HG03565 (cell line): ENCODE measurements at regions not wholly inside any gene's neighbourhood (a gene's known extent, or its start where the extent isn't known, plus 50 kb on each side); places are given as distances from the start of the nearest gene placed in this dataset.
"Not testable (repeated sequence)": the region's sequence is repeated elsewhere in the genome, so short reads cannot be mapped to it uniquely, and the experiment has no call there.

ENCODE experiments used
- ATAC-seq: cut with Tn5 transposase; IDR thresholded peaks from one replicate; pipeline ENCODE4 v1.9.1; 2021; ENCODE audit warnings: mild to moderate bottlenecking, moderate library complexity; ENCODE audit not compliant: unreplicated experiment

DNA sequence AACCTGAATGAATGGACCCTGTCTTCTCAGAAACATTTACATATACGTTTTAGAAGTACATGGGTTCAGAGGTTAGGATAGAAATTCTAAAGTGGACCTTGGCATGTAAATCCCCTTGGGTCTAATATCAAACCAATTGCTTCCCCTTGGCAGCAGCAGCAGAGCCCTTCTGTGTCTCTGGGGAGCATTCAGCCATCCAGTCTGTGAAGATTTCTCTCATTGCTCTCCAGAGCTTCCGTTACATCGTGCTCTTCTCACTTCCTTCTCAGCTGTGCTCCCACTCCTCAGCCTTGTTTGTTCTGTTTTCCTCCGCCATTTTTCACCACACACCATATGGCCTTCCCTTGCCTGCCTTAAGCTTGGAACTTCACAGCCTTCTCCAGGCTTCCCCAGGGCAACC lies 61.5 kb upstream of the ATP1B1 start:
- ATAC-seq, result no peak

DNA sequence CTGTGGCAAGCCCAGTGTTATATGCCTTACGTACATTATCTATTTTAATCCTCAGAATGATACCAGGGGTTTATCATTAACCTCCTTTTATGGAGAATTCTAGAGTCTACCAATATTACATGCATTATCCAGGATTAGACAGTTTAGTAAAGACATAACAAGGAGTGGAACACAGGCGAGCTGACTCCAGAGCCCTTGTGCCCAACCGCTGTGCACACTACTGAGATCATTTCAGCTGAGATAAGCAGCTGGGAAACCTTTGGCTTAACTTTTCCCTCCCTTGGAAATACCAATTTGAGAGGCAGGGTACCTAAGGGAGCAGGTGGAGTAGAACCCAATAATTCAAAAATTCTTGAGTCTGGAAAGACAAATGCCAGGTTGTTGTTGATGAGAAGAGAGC lies 59.8 kb upstream of the ATP1B1 start:
- ATAC-seq, result no peak

DNA sequence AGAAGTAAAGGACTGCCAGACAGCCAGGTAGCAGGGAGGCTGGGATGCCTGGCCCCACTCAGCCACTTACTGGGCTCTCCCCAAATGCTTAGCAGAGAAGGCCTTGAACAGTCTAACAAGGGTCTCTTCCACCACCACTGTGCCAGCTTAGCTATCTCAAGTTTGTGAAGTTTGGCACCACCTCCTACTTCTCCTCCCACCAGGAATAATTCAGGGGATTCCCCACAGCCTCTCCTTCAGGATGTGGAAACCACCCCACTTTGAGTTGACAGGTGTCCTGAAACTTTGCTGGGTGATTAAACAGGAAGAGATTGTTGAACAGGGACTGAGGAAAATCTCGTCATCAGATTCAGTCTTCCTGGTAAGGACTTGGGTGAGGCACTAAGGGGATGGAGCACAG lies 59.4 kb upstream of the ATP1B1 start:
- ATAC-seq, result no peak

DNA sequence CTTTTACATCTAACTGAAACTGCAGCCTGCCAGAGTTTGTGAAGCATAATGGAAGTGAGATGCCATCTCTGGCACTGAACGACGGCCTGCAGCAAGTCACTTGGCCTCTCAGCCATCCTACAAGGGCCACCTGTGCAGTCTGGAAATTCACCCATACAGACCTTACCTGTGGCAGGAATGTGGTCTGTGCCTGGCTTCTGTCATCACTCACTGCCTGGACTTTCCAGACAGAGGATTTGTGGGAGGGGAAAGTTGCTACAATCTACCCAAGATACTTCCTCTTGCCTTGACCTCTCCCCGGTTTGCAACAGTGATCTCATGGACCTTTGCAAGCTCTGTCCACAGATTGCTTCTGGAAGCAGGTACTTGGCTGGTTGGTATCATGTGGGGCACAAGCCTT lies 58.4 kb upstream of the ATP1B1 start:
- no peak for ATAC-seq

DNA sequence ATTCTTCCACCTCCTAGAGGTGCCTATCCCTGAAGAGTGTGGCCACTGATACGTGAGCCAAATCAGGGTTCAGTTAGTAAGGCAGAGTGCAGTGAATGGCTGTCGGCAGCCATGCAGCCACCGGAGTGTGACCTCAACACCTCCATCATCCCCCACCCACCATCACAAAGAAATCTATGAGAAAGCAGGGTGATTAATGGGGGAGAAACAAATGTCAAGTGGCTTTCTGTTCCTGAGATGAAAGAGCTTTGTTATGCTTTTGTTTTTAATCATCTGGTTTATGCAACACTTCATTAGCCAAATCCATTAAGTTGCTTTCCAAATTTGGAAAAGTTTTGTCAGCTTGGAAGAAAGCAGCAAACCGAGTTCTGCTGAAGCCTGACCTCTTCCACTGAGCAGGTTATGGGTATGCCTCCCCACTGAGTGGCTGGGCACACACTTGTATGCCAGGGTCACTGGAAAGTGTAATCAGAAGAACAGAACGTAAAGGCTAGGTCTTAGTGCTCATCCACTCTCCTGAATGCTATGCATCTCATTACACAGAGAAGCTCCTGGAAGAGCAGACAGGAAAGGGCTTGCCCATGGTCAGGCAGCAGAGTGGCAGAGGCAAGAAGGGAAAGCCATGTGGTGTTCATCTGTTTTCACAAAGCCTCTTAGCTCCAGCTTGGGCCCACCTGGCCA lies 57.1 kb upstream of the ATP1B1 start:
- no peak for ATAC-seq

DNA sequence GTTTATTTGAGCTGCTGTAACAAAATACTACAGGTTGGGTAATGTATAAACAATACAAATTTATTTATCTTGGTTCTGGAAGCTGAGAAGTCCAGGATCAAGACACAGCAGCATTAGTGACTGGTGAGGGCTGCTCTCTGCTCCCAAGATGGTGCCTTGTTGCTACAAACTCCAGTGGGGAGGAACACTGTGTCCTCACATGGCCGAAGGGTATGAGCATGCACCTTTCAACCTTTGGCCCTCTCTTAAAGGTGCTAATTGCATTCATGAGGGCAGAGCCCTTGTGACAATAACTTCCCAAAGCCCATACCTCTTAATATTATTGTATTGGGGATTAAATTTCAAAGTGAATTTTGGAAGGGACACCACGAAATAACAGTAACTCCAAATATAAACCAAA lies 55.3 kb upstream of the ATP1B1 start:
- ATAC-seq, result no peak

DNA sequence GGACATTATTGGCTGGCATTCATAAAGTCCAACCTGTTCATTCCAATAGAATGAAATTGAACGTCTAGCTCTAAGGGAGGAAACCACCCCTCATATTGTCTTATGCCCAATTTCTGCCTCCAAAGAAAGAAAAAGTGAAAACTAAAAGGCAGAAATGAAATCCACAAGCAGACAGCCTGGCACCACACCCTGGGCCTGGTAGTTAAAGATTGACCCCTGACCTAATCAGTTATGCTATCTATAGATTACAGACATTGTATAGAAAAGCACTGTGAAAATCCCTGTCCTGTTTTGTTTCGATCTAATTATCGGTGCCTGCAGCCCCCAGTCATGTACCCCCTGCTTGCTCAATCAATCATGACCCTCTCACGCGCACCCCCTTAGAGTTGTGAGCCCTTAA lies 54.3 kb upstream of the ATP1B1 start:
- not testable (repeated sequence) for ATAC-seq

DNA sequence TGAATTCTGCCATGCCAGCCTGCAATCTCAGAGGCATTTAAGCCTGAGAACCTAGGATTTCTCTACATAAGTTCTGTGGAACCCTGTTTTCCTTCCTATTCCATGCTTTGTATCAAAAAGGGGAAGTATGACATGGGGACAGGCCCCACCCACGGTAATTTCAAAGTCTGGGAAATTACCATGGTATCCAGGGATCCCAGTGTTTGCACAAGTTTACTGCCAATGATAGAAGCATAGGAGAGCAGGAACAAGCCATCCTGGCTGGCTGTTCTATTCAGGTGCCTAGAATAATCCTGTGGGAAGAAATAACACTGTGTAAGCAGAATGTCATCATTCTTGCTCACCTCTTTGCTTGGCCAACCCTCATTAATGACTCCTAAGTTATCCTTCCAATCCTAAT lies 53.8 kb upstream of the ATP1B1 start:
- no peak for ATAC-seq

DNA sequence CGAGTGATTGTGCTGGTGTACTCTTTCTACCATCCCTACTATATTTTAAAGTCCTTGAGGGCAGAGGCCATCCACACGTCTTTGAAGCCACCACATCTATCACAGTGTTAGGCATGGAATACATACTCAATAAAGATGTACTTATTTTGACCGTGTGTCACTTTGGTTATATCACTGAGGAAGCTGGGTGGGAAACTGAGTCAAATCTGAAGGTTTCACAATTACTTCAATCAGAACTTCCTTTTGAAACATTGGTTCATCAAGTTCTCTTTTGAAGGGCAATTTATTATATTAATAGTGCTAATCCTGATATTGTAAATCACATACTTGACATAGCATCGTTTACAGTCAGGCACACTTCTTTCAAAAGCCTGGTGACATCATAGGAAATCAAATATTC lies 53.3 kb upstream of the ATP1B1 start:
- ATAC-seq, result no peak
